Endothelial cell of umbilical vein (primary cell): ENCODE measurements at regions not wholly inside any gene's neighbourhood (a gene's known extent, or its start where the extent isn't known, plus 50 kb on each side); places are given as distances from the start of the nearest gene placed in this dataset.

Experiments used
- BruUV-seq: library from RNA; stranded (reverse); fragments of 400-500 nt; replicated peaks from 2 replicates; lab custom pipeline; 2021; lab: Mats Ljungman, UMichigan
- CTCF ChIA-PET: fragments of 300-600, 350-600 bp; sonication (Branson Sonifier 250); formaldehyde crosslinking; loops from one replicate; lab custom pipeline; 2021; ENCODE audit warnings: antibody characterized with exemption, inconsistent platforms; lab: Charles Lee
- POLR2A ChIA-PET: fragments of 300-600, 350-600 bp; sonication (Branson Sonifier 250); formaldehyde crosslinking; loops from one replicate; lab custom pipeline; 2021; ENCODE audit warnings: antibody characterized with exemption, inconsistent platforms; lab: Charles Lee
- DNase-seq: peaks from one replicate; pipeline ENCODE4 v3.0.0-alpha.2; 2011; ENCODE audit warnings: low read depth, low spot score
- FAIRE-seq: peaks from 2 replicates; lab custom pipeline; 2011; peaks lifted over from hg19 to GRCh38; lab: Jason Lieb, UNC
- H2AFZ ChIP-seq: 2 replicates; pipeline ENCODE4 v1.6.0; 2012; ENCODE audit warnings: low read depth, low read length, control low read depth, inconsistent platforms
- H3K27ac ChIP-seq: 2 replicates; pipeline ENCODE4 v1.5.1; 2011; ENCODE audit warnings: low read depth, mild to moderate bottlenecking, control low read depth, low read length, moderate library complexity; ENCODE audit not compliant: insufficient read depth
- H3K27me3 ChIP-seq, 2 experiments: 2 replicates each; pipeline versions ENCODE4 v1.6.0 to v1.6.1; 2011; ENCODE audit warnings: low read length in 2 of 2, mixed read lengths in 1 of 2; ENCODE audit not compliant: control insufficient read depth in 2 of 2, insufficient read depth in 2 of 2
- H3K36me3 ChIP-seq, 2 experiments: 2 replicates in 1 of 2; 3 replicates in 1 of 2; pipeline ENCODE4 v1.5.1; 2011; ENCODE audit warnings: low read length in 2 of 2, mild to moderate bottlenecking in 1 of 2, moderate library complexity in 1 of 2; ENCODE audit not compliant: control insufficient read depth in 2 of 2, insufficient read depth in 2 of 2; ENCODE audit errors: extremely low read depth in 1 of 2
- H3K4me1 ChIP-seq: 3 replicates; pipeline ENCODE4 v1.5.1; 2011; ENCODE audit warnings: mild to moderate bottlenecking, low read length; ENCODE audit not compliant: control insufficient read depth, insufficient read depth; ENCODE audit errors: extremely low read depth
- H3K4me2 ChIP-seq: 2 replicates; pipeline ENCODE4 v1.6.1; 2011; ENCODE audit warnings: low read length, control low read depth, mixed read lengths; ENCODE audit not compliant: insufficient read depth
- H3K4me3 ChIP-seq, 3 experiments: fragments of 200-600 bp in 1 of 3; sonication (generic), shearing (Covaris generic) in 1 of 3; replicated peaks in 1 of 3; 2 replicates each; pipeline ENCODE4 v1.5.1; 2011 to 2016; ENCODE audit warnings: control low read depth in 3 of 3, low read length in 3 of 3, mild to moderate bottlenecking in 2 of 3, inconsistent platforms in 1 of 3, low read depth in 1 of 3, moderate library complexity in 1 of 3; ENCODE audit not compliant: insufficient read depth in 1 of 3
- H3K79me2 ChIP-seq: 2 replicates; pipeline ENCODE4 v1.6.0; 2012; ENCODE audit warnings: low read length, inconsistent platforms; ENCODE audit not compliant: control insufficient read depth, insufficient read depth
- H3K9ac ChIP-seq: replicated peaks from 2 replicates; pipeline ENCODE3; 2011; ENCODE audit warnings: low read length, control low read depth; ENCODE audit not compliant: insufficient read depth; ENCODE audit errors: extremely low read depth
- H3K9me1 ChIP-seq: replicated peaks from 3 replicates; pipeline ENCODE4 v1.6.0; 2011; ENCODE audit warnings: mild to moderate bottlenecking, low read length; ENCODE audit not compliant: control insufficient read depth, insufficient read depth; ENCODE audit errors: extremely low read depth
- H3K9me3 ChIP-seq: replicated peaks from 2 replicates; pipeline ENCODE4 v1.5.1; 2012; ENCODE audit warnings: low read length, inconsistent platforms; ENCODE audit not compliant: control insufficient read depth, insufficient read depth
- H4K20me1 ChIP-seq: replicated peaks from 2 replicates; pipeline ENCODE3; 2011; ENCODE audit warnings: mild to moderate bottlenecking, low read length; ENCODE audit not compliant: control insufficient read depth, insufficient read depth; ENCODE audit errors: extremely low read depth
- EZH2 ChIP-seq: IDR thresholded peaks from 2 replicates; pipeline ENCODE4 v1.6.1; 2012; ENCODE audit warnings: borderline replicate concordance, low read depth, mild to moderate bottlenecking, moderate library complexity, low read length, inconsistent platforms; ENCODE audit not compliant: severe bottlenecking
- FOS ChIP-seq: IDR thresholded peaks from 2 replicates; pipeline ENCODE4 v1.6.1; 2011; ENCODE audit warnings: mild to moderate bottlenecking, low read length, moderate library complexity, borderline replicate concordance; ENCODE audit not compliant: insufficient read depth
- GATA2 ChIP-seq: IDR thresholded peaks from 2 replicates; pipeline ENCODE4 v1.7.0; 2011; ENCODE audit warnings: low read depth, mild to moderate bottlenecking, moderate library complexity, mixed read lengths, low read length; ENCODE audit not compliant: insufficient read length, insufficient read depth
- JUN ChIP-seq: IDR thresholded peaks from 2 replicates; pipeline ENCODE4 v1.6.1; 2011; ENCODE audit warnings: borderline replicate concordance, low read depth; ENCODE audit not compliant: insufficient read length, insufficient read depth
- MYC ChIP-seq: IDR thresholded peaks from one replicate; pipeline ENCODE4 v1.6.1; 2011; ENCODE audit warnings: mild to moderate bottlenecking, low read depth, low read length
- POLR2A ChIP-seq: IDR thresholded peaks from 2 replicates; pipeline ENCODE4 v1.6.1; 2012; ENCODE audit warnings: low read depth, mild to moderate bottlenecking, control low read depth, low read length
- POLR2AphosphoS5 ChIP-seq: IDR thresholded peaks from 2 replicates; pipeline ENCODE4 v1.6.1; 2012; ENCODE audit warnings: low read depth, mild to moderate bottlenecking, control low read depth, low read length, moderate library complexity; ENCODE audit not compliant: insufficient read depth
- dilution Hi-C: fragments of 300-500 bp; cut with MboI; formaldehyde crosslinking; loops from one replicate; pipeline ENCODE4 v1.15.0; 2019; ENCODE audit warnings: low sequenced_read_pairs; ENCODE audit not compliant: extremely low pct_ligation_motif_present
- intact Hi-C: fragments of 100-400 bp; cut with micrococcal nuclease; formaldehyde crosslinking; loops from one replicate; pipeline ENCODE4 v1.10.0; 2022
- TF ChIP-seq, protein P1 (sequence below), 2 donors: IDR thresholded peaks; 1 replicate in 1 of 2; 2 replicates in 1 of 2; pipeline ENCODE4 v1.5.1; 2011; ENCODE audit warnings: low read length in 2 of 2, mild to moderate bottlenecking in 2 of 2, moderate library complexity in 2 of 2, control low read depth in 1 of 2, inconsistent platforms in 1 of 2, low read depth in 1 of 2; ENCODE audit not compliant: insufficient read depth in 1 of 2; ENCODE audit errors: extremely low read depth in 1 of 2
- TF ChIP-seq, protein P2 (sequence below): IDR thresholded peaks from 2 replicates; pipeline ENCODE4 v1.6.1; 2011; ENCODE audit not compliant: insufficient read depth, insufficient read length

DNA sequence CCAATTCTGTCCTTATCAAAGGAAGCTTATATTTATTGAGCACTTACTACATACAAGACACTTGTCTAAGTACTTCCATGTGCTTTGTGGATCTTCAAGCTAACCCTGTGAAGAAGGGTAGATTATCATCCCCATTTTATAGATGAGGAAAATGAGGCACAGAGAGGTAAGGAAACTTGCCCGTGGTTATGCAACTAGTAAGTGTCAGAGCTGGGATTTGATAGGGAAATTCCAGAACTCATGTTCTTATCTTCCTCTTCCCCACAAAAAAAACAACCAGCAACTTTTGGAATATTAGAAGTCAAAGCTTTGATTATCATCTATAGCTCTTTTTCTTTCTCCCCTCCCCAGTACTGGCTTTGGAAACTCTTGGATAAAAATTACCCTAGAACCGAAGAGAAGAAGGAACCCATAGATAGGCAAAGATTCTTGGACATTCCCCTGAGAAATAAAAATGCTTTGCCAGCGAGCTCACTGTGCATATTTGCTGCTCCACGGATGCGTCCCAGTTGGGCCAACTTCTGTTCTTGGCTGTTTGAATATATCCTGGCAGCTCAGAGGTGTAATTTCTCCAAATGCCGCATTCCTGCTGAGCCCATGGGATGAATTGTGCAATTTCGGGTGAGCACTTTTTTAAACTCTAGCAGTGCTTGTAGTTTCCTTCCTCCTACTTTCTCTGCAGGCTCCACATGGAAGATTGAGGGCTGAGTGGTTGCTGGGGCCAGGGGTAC is 591.5 kb upstream of the CFAP20DC start:
- H3K9me3 ChIP-seq: peaks cover 1% of the 10 kb centered on the region
- H3K27ac ChIP-seq: no peak overlapping the region
- H2AFZ ChIP-seq: no peak overlapping the region
- H4K20me1 ChIP-seq: no peaks in the 10 kb centered on the region
- CTCF ChIA-PET: no interaction called here
- no peaks in the 10 kb centered on the region for H3K79me2 ChIP-seq
- dilution Hi-C loops: no loop called here
- no TSS peak for BruUV-seq
- H3K9ac ChIP-seq: no peak overlapping the region
- no peaks in the 10 kb centered on the region for H3K9me1 ChIP-seq
- no peak overlapping the region for H3K4me2 ChIP-seq
- TF ChIP-seq POLR2A (no peak), POLR2AphosphoS5 (no peak), GATA2 (no peak), EZH2 (no peak), MYC (no peak), JUN (no peak), FOS (no peak)
- TF ChIP-seq, protein P1, sequence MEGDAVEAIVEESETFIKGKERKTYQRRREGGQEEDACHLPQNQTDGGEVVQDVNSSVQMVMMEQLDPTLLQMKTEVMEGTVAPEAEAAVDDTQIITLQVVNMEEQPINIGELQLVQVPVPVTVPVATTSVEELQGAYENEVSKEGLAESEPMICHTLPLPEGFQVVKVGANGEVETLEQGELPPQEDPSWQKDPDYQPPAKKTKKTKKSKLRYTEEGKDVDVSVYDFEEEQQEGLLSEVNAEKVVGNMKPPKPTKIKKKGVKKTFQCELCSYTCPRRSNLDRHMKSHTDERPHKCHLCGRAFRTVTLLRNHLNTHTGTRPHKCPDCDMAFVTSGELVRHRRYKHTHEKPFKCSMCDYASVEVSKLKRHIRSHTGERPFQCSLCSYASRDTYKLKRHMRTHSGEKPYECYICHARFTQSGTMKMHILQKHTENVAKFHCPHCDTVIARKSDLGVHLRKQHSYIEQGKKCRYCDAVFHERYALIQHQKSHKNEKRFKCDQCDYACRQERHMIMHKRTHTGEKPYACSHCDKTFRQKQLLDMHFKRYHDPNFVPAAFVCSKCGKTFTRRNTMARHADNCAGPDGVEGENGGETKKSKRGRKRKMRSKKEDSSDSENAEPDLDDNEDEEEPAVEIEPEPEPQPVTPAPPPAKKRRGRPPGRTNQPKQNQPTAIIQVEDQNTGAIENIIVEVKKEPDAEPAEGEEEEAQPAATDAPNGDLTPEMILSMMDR (IDR thresholded peaks at IDR 0.05; ENCODE audit: extremely low read depth in 1 of 2, insufficient read depth in 1 of 2, low read depth in 1 of 2, low read length in 2 of 2): no peak
- TF ChIP-seq, protein P2, sequence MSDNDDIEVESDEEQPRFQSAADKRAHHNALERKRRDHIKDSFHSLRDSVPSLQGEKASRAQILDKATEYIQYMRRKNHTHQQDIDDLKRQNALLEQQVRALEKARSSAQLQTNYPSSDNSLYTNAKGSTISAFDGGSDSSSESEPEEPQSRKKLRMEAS: no peak
- no peak overlapping the region for H3K4me3 ChIP-seq
- no peaks in the 10 kb centered on the region for H3K36me3 ChIP-seq
- intact Hi-C loops: no loop called here
- no peaks in the 10 kb centered on the region for H3K27me3 ChIP-seq
- DNase-seq: no peak
- H3K4me1 ChIP-seq: no peaks in the 10 kb centered on the region
- FAIRE-seq: no peak
- POLR2A ChIA-PET: no interaction called here
